ENCODE measurements at regions not wholly inside any gene's neighbourhood (a gene's known extent, or its start where the extent isn't known, plus 50 kb on each side); places are given as distances from the start of the nearest gene placed in this dataset.

- no peak for TF ChIP-seq NFYB (CRISPR knock-in tag; conservative IDR thresholded peaks at IDR 0.05; ENCODE audit: low read depth)
- no peak for TF ChIP-seq CTCF (IDR thresholded peaks at IDR 0.05)
- TF ChIP-seq JUN (CRISPR knock-in tag; IDR thresholded peaks at IDR 0.05) = no peak
- TF ChIP-seq CREB1 (CRISPR knock-in tag; IDR thresholded peaks at IDR 0.05) = no peak
- no peak for TF ChIP-seq NR2C2 (CRISPR knock-in tag; IDR thresholded peaks at IDR 0.05)
Observed at GRCh38 chr4:176413171-176413570, 93.4 kb downstream of the SPCS3 start.
